NCI-H2107 treated with DMSO at 0.1 percent for 48 hours (cell line): ENCODE measurements at regions not wholly inside any gene's neighbourhood (a gene's known extent, or its start where the extent isn't known, plus 50 kb on each side); places are given as distances from the start of the nearest gene placed in this dataset.
A peak's percentile ranks its signal among the peaks of the same experiment; 100 is the strongest.

ENCODE experiments used
- DNase-seq: peaks from one replicate; lab custom pipeline; 2025; ENCODE audit not compliant: unreplicated experiment; lab: John Stamatoyannopoulos, UW

DNA sequence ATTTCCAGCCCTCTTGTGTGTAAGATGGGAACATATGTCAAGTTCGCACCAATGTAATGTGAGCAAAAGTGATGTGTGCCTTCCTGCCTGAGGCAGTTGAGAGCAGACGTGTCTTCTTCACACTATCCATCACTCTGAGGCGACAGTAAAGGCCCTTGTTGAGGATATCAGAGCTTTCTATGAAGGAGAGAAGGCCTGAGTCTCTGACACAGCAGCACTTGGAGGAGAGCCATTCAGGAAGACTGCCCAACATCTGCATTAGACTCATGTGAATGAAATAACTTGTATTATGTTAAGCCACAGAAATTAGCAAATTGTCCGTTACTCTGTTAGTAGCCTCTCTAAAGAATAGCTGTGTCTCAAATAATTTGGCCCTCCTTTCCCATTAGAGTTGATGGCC is 108.8 kb upstream of the CCDC54 start:
- no peak for DNase-seq

DNA sequence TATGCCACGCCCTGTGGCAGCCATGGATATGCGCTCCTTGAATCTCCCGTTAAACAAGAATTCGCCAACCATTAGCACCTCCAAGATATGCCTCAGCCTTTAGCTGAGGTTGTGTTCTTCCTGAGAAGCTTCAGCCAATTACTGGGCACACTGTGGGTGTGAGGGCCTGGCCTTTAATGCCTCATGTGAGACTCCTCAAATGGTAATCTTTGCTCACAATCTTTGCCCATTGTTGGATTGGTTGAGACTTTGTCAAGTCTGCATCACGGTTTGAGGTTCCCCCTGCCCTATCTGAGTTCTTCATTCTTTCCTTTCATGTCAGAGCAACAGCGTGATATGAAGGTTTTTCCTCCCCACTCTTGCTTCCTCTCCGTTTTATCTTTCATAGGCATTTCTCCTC is 108.1 kb upstream of the CCDC54 start:
- DNase-seq, result no peak

DNA sequence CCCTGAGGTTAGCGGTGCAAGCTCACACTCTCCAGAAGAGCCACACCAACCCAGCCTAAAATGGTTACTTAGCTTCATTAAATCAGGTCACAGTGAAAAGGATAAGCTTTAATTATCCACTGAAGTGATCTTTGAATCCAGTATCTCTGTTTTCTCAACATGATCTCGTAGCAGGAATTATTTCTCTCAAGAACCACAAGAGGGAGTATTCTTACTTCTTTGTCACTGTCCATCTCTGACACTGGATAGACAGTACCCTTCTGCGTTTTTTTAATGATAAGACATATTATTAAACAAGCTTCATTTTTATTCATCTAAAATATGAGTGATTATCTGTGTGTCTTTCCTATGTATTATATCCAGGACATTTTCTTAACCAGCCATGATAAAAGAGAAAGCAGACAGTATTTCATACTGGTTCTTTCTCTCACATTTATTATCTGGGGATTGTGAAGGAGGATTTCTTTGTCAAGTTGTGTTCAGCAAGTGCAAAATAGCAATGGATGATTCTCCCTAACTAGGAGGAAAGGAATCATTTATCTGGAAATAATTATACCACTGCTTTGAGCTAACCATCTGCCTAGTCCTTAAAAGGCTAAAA is 105.4 kb upstream of the CCDC54 start:
- DNase-seq, result peak; percentile 67

DNA sequence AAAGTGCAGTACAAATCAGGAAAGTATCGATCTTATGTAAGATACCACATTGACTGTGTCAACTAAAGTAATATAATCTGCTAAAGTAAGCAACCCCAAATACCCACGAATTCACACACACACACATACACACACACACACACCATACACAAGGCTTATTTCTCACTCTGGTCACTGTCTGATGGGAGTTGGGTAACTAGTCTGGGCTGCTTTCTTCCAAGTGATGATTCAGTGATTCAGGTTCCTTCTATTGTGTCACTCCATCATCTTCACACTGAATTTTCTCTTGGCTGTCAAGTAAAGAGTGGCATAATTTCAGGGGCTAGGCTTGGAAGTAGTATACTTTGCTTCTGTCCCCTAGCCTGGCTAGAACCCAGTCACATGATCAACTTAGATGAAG is 104.8 kb upstream of the CCDC54 start:
- DNase-seq, result no peak

- DNase-seq, result no peak
These were observed 104.4 kb upstream of the CCDC54 start for GRCh38 chr3:107272885-107273284.

GRCh38 chr3:107273771-107274170 is 103.5 kb upstream of the CCDC54 start:
- DNase-seq, result no peak

- DNase-seq, result no peak
These were observed 101.7 kb upstream of the CCDC54 start for GRCh38 chr3:107275511-107275910.

DNA sequence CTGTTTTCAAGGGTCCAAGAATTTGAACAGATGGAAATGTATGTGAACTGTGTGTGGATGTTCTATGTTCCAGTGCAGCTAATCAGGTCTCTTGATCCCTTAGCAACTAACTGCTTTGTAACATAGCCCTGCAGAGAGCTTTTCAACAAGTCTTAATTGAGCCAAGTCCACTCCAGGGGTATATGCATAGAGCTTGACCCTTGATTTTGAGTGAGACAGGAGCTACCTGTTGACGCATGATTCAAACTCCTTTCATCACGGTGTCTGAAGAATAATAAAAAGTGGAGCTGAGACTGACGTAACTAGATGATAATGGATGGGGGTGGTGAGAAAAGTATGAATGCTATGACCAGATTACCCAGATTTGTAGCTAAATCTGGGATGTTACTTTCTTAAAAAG is 93.3 kb upstream of the CCDC54 start:
- no peak for DNase-seq

GRCh38 chr3:107284612-107285011 is 92.6 kb upstream of the CCDC54 start:
- no peak for DNase-seq

DNA sequence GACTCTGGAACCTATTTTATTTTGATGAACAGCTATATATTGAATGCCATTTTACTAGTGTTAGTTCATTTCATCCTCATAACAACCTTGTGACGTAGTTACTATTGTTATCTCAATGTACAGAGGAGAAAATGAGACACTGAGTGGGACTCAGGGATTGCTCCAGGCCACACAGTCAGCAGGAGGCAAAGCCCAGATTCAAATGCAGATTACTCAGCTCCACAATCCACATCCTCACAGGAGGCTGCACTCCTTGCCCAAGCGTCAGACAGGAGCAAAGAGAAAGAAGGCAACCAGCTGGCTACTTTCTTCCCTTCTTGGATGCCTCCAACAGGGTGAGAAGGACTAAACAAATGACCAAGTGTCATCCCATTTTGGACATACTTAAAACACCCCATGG is 92.0 kb upstream of the CCDC54 start:
- DNase-seq, result no peak

GRCh38 chr3:107289354-107289753 is 87.9 kb upstream of the CCDC54 start:
- no peak for DNase-seq

DNA sequence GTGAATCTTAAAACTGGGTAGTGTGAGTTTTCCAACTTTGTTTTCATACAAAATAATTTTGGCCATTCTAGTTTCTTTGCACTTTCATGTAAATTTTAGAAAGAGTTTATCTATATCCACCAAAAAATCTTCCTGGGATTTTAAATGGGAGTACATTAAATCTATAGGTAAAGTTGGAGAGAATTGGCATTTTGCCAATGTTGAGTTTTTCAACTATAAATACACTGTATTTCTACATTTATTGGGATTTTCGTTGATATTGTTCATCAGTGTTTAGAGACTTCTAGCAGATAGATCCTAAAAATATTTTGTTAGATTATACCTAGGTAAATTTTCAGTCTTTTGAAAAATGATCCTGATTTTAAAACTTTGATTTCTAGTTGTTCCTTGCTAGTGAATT is 83.1 kb upstream of the CCDC54 start:
- DNase-seq, result no peak

DNA sequence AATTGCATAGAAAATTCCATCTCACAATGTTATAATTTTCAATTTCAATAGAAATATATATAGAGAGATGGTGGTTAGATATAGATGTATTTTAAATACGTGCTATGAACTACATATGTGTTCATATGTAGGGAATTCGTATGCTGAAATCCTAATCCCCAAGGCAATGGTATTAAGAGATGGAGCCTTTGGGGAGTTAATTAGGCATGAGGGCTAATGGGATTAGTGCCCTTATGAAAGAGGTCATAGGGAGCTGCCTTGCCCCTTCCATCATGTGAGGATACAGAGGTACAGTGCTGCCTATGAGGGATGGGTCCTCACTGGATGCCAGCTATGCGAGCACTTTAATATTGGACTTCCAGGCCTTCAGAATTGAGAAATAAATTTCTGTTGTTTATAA is 79.6 kb upstream of the CCDC54 start:
- DNase-seq, result no peak

- DNase-seq, result no peak
These were observed 70.0 kb upstream of the CCDC54 start for GRCh38 chr3:107307205-107307604.

DNA sequence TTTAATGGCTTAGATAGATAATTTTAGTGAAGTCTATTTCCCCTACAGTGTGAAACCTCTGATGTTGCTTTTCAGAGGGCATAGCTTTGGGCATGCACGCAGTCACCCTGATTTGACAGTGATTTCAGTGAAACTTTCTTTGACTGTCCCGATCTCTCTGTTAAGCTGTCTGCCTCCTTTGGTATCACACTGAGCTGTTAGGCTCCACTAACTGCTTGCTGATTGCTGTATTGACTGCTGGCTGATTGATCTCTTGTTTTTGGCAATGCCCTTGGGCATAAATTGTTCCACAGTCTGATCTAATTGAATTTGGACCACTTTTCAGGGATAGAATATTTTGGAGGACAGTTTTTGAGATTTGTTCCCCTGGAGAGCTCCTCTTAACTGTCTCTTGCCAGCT is 68.5 kb upstream of the CCDC54 start:
- no peak for DNase-seq

DNA sequence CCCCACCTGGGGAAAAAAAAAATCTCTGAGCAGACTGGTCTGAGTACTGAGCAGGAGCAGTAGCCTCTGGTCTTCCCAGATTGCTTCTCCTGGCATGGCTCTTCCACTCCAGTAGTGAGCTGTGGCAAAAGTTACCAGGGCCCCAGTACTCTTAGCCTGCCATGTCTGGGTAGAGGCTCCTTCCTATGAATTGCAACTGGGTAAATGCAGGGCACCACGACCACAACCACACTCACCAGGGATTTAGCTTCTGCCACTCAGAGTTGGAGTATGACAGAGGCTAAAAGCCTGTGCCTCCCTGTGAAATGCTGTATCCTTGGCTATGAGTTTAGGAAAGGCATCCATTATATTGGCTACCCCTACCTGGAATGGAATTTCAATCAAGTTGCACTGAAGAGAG is 67.9 kb upstream of the CCDC54 start:
- DNase-seq, result no peak

DNA sequence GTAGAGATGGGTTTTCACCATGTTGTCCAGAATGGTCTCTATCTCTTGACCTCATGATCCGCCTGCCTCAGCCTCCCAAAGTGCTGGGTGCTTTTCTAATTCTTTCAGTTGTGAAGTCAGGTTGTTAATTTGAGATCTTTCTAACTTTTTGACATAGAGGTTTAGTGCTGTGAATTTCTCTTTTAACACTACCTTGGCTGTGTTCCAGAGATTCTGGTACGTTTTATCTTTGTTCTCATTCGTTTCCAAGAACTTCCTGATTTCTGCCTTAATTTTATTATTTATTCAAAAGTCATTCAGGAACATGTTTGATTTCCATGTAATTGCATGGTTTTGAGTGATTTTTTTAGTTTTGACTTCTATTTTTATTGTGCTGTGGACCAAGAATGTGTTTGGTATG is 63.5 kb upstream of the CCDC54 start:
- DNase-seq, result no peak

DNA sequence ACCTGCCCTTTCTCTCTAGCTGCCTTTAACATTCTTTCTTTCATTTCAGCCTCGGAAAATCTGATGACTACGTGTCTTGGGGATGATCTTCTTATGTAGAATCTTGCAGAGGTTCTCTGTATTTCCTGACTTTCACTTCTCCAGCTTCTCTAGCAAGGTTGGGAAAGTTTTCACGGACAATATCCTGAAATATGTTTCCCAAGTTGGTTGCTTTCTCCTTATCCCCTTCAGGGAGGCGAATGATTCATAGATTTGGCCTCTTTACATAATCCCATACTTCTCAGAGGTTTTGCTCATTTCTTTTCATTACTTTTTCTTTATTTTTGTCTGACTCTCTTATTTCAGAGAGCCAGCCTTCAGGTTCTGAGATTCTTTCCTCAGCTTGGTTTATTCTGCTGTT is 62.1 kb upstream of the CCDC54 start:
- no peak for DNase-seq

- no peak for DNase-seq
These were observed 53.5 kb upstream of the CCDC54 start for GRCh38 chr3:107323723-107324122.

GRCh38 chr3:107325446-107325845 is 51.8 kb upstream of the CCDC54 start:
- no peak for DNase-seq
